Activated CD8-positive, alpha-beta memory T cell treated with anti-CD3 and anti-CD28 coated beads, Interleukin-2, amount 50 U/mL, for 4 hours (primary cell): ENCODE measurements at regions not wholly inside any gene's neighbourhood (a gene's known extent, or its start where the extent isn't known, plus 50 kb on each side); places are given as distances from the start of the nearest gene placed in this dataset.
A peak's percentile ranks its signal among the peaks of the same experiment; 100 is the strongest.
"Not testable (repeated sequence)": the region's sequence is repeated elsewhere in the genome, so short reads cannot be mapped to it uniquely, and the experiment has no call there.

ENCODE experiments used
- DNase-seq: peaks from one replicate; pipeline ENCODE4 v3.0.0-alpha.2; 2020

DNA sequence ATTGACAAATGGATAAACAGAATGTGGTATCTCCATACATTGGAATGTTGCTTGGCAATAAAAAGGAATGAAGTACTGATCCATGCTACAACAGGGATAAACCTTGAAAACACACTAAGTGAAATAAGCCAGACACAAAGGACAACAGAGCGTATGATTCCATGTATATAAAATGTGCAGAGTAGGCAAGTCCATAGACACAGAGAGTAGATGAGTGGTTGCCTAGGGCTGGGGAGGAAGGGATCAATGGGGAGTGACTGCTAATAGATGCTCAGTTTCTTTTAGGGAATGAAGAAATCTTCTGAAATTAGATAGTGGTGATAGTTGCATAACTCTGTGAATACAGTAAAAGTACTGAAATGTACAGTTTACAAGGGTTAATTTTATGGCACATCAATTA lies 59.4 kb upstream of the SMURF2 start:
- not testable (repeated sequence) for DNase-seq

DNA sequence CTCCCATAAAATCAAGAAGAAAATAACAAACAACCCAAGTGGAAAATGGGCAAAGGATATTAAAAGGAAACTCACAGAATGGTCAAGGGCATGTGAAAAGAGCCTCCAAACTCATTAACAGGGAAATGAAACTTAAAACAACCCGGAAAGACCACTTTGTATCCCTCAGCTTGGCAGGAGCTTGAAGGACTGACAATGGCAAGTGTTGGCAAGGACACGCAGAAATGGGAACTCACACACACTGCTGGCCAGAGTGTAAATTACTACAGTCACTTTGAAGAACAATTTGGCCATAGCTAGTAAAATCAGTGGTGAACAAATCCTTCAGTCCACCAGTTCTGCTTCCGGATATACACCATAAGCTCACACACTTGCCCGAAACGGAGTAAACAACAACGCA lies 58.1 kb upstream of the SMURF2 start:
- not testable (repeated sequence) for DNase-seq

DNA sequence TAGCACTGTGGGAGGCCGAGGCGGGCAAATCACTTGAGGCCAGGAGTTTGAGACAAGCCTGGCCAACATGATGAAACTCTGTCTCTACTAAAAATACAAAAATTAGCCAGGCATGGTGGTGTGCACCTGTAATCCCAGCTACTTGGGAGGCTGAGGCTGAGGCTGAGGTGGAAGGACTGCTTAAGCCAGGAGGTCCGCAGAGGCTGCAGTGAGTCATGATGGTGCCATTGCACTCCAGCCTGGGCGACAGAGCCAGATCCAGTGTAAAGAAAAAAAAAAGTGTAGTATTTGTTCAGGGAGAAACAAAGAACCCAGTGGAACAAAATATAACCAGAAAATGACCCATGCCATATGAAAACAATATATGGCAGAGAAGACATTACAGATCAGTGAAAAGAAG lies 57.4 kb upstream of the SMURF2 start:
- DNase-seq, result not testable (repeated sequence)

DNA sequence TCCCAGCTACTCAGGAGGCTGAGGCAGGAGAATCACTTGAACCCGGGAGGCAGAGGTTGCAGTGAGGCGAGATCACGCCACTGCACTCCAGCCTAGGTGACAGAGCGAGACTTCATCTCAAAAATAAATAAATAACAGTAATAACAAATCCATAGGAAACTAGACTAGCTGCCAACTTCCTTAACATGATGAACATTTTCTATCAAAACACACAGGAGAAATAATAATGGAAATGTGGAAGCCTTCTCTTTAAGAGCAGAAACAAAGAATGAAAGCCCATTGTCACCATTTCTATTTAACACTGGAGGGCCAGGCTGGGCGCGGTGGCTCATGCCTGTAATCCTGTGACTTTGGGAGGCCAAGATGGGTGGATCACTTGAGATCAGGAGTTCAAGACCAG lies 56.7 kb upstream of the SMURF2 start:
- DNase-seq, result not testable (repeated sequence)

DNA sequence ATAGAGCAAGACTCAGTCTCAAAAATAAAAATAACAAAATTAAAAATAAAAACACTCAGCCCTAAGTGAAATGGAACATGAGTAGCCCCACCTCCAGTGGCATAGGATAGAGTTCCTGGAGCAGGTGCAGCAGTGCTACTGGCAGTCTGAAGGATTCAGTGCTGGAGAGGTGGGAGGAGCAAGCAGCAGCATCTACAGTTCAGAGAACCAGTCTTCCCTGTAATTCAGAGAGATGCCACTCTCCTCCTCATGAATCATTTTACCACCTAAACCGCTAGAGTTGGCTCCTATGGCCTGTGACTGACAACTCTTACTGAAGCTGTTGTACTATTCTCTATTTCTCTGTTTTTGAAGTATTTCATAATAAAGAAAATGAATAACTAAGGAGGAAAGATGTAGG lies 56.0 kb upstream of the SMURF2 start:
- no peak for DNase-seq

DNA sequence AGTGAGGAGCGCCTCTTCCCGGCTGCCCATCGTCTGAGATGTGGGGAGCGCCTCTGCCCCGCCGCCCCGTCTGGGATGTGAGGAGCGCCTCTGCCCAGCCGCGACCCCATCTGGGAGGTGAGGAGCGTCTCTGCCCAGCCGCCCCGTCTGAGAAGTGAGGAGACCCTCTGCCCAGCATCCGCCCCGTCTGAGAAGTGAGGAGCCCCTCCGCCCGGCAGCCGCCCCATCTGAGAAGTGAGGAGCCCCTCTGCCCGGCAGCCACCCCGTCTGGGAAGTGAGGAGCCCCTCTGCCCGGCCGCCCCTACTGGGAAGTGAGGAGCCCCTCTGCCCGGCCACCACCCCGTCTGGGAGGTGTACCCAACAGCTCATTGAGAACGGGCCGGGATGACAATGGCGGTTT lies 54.4 kb upstream of the SMURF2 start:
- DNase-seq, result not testable (repeated sequence)

DNA sequence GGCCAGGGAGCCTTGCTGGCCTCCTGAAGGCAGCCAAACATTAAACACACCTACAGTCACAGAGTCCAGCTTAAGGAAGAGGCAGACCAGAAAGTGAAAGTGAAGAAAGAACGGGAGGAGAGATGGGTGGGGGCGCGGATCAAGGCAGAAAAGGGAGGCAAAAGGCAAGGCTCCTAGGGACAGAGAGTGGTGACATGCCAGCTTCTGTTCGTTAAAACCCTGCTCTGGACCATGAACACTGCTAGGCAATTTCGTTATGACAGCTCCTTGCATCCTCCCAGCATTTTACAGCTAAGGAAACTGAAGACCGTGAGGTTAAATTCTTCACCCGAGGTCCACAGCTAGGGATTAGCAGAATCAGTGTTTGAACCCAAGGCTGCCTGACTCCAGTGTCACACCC lies 51.7 kb upstream of the SMURF2 start:
- DNase-seq, result not testable (repeated sequence)

DNA sequence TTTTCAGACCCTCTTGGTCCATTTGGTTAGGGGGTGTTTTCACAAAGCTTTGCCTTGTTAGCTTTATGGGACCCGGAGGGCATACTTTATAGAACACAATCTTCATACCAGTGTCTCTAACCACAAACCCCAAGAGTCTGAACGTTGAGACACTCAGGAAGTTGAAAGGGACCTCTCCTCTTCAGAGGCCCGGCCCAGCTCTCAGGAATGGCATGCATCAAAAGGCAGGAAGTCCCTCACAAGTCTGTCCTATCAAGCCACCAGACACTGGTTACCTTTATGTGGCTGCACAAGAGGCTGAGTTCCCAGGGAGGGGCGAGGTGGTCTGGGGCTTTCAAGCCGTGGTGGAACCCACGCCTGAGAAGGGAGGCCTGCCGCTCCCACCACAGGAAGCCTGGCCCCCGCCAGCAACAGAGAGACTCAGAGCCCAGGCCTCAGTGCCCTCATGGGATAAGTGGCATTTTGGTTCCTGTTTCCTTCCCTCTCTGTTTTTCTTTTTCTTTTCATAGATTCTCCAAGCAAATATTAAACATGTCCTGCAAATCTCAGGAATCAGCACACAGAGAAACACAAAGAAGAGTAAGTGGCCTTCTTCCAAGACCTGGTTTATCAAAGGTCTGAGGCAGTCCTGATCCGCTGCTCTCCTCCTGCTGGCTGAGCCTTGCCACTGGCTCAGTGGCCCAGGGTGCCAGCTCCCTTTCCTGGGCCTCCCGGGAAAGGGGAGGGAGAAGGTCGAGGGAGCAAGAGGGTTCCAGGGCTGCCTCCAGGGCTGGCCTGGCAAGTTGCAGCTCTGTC lies 50.6 kb upstream of the SMURF2 start:
- peak; percentile 40 for DNase-seq
